GM19467 (cell line): ENCODE measurements at regions not wholly inside any gene's neighbourhood (a gene's known extent, or its start where the extent isn't known, plus 50 kb on each side); places are given as distances from the start of the nearest gene placed in this dataset.

Source experiments
- ATAC-seq: cut with Tn5 transposase; IDR thresholded peaks from one replicate; pipeline ENCODE4 v1.9.1; 2021; ENCODE audit warnings: mild to moderate bottlenecking, moderate library complexity; ENCODE audit not compliant: unreplicated experiment

DNA sequence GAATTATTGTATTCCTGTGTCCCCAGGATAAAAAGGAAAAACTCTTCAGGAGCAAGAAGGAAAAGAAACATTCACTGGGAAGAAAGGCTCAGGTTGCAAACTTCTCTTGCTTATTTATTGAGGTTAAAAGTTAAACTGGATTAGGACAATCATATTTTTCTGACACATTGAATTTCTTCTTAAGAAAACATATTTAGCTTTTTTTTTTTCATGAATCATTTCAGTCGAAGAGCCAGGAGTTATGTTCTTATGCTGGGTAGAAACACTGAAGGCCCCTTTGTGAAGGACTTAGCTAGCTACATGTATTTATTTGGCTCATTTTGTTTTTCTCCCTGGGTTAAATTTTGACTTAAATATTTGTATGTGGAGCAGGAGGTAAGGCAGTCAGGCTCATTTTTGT is 434.0 kb downstream of the KLF5 start:
- ATAC-seq = no peak

DNA sequence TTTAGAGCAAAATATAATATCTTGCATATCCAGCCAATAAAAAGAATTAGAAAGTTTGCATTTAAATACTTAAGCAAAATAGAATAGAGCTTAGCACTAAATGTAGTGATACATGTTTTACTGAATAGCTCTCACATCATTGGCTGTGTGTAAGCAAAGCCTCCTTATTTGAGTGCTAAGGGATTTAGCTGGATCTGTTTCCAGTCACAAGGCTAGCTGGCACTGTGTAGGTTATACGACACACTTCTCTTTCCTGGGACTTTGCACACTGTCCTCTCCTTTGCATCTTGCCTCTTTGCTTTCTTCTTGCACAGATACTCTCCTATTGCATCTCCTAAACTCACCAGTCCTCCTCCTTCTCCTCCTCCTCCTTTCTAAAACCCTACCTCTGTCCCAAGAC is 423.8 kb downstream of the KLF5 start:
- no peak for ATAC-seq

DNA sequence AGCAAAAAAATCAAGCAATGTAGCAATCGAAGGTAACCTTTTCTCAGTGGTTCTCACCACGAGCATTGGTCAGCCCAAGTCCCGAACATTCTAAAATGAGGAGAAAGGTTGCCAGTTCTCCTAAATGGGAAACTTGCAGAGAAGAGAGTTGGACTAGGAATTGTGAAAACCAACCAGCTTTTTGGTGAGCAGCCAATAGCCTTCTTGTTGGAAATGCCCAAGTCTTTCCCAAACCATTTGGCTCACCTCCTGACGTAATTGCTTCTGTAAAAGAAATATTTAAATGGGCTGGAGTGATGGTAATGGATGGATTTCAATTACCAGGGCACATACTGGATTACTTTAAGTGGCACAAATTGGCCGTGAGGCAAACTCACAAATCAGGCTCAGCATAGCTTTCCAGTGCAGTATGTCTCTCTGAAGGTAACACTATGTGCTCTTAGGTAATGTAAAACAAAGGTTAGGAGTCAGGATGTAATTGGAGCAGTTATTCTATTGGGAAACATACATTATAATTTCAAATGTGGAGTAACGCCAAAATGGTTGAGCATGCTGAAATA is 423.2 kb downstream of the KLF5 start:
- no peak for ATAC-seq

DNA sequence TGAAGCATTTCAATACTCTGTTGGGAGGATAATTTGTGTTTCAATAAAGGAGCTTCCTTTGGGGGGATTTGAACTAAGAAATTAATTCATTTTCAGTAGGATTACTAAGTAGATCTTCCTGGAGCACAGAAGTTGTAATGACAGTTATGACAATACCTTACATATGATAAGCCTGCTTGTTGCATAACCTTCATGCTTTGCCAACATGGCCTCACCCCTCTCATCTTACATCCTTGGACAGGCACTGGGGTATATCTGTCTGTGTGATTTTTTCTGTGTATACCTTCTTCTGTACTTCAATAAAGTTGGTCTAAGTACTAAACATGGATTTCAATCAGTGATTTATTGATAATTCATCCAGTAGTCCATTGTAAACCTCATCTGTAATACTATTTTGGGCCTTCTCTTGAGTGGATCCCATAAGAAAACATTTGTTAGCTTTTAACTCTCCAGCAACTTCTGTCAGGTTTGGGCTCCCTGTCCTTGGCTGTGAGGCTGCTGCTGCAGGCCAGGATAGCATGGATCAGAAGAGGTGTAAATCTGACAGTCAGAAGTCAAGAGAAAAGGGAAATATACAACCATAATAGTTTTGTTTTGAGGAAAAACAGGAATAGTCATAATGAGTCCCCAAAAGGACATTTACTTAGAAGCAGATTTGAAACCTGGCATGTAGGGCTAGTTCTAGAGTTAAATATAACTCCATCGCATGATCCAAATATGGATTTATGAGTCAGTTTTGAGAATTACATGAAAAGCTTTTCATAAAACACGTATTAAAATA is 422.2 kb downstream of the KLF5 start:
- ATAC-seq = no peak

DNA sequence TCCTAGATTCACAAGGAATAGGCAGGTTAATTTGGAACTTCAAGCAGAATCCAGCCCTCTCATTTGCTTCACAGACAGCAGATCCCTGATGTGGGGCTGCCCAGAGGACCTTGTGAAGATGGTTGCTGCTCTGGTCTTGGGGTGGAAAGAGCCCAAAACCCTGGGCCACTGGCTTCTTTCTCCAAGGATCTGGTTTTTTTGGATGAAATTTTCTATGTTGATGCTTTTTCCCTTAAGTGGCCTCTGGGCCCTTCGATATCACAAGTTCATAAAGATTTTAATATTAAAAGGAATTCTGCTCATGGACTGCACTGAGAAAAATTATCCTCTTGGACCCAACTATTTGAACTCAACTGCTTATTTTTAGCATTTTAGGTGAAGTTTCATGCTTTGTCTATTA is 421.1 kb downstream of the KLF5 start:
- ATAC-seq = no peak

DNA sequence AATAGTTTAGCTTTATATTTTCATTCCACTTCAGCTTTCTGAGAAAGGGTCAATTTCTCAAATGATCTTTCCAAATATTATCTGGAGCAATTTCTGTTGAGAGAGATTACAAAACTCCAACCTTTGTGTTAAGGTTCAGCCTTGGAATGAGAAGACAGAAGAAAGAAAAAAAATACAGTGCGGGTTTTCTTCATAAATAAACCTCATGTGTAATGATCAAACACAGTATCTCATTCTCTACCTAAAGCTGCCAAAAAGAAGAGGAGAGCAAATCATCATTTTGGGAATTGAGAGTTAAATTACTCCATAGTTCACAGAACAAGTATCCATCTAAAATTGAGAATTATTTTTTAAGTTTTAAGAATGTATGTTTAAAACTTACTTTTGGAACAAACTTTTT is 420.5 kb downstream of the KLF5 start:
- no peak for ATAC-seq

DNA sequence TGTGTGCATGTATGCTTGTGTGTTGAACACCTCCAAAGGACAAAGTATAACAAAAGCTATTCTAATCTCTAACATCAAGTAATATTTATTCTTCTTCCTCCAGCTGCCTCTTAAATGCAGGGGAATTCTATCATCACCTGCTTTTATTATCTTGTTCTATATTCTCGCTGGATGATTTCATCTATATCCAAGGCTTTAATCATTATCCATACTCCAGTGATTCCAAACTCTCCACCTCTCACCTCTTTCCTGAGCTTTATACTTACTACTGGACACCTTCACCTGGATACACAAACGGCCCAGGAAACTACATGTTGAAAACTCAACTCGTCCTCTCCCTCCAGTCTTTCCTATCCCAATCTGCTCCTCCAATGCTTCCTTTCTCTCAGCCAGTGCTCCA is 418.6 kb downstream of the KLF5 start:
- no peak for ATAC-seq

DNA sequence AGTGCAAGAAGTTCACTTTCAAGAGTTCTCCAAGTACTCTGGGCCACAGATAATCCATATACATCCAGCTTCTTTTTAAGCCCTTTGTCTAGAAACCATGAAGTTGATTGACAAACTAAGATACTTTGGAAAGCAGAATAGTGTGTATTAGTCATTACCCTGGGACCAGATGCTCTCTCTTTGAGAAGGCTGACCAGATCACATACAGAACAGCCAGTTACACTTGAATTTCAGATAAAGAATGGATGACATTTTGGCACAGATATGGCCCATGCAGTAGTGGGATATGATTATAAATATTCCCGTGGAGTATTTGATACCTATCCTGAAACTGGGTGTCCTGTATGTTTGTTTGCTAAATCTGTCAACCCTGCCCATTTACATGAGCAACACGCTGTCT is 414.2 kb downstream of the KLF5 start:
- ATAC-seq = no peak

DNA sequence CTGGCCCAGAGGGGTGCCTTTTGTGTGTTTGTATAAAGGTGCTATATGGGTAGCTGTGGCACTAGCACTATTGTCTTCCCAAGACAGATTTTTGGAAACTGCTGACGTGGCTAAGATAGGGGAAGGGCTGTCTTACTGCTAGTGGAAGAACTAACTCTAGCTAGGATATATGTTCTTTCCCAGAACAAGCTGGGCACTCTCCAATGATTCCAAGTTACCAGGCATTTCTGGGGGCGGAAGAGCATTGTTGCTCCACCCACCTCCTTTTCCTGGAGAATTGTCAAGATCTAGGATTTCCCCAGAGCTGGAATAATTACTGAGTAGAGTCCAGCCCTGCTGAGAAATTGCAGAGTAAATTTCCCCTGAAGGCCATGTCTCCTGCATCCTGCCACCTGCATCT is 408.3 kb downstream of the KLF5 start:
- ATAC-seq = no peak

DNA sequence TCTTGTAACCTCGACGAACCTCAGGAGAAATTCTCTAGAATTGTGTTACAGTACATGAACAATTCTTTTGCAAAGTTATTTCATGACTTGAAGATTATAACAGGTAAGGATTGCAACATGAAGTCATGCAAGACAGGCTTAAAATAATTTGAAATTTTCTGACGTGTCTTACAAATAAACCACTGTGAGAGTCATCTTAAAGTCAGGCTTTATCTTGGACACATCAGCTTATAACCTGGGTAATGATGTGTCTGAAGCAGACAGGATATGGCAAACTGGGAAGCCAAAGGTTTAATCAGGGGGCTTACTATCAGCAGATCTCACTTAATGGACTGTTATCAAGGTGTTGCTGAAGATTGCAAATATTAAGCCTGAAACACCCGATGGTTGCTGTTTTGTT is 407.8 kb downstream of the KLF5 start:
- ATAC-seq = no peak

DNA sequence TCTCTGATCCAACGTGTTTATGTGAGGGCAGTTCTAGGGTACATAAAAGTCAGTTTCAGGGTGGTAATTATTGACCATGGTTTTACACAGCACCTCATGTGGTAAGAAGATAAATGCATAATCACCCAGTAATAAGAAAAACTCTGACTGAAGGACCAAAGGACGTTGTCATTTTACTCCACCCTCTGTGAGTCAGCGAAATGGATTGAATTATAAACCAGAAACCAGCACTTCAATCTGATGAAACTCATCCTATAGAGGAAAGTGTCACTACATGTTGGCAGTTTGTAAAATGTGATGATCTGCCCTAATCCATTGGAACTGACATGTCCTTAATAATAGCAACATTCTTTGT is 406.8 kb downstream of the KLF5 start:
- ATAC-seq = no peak

DNA sequence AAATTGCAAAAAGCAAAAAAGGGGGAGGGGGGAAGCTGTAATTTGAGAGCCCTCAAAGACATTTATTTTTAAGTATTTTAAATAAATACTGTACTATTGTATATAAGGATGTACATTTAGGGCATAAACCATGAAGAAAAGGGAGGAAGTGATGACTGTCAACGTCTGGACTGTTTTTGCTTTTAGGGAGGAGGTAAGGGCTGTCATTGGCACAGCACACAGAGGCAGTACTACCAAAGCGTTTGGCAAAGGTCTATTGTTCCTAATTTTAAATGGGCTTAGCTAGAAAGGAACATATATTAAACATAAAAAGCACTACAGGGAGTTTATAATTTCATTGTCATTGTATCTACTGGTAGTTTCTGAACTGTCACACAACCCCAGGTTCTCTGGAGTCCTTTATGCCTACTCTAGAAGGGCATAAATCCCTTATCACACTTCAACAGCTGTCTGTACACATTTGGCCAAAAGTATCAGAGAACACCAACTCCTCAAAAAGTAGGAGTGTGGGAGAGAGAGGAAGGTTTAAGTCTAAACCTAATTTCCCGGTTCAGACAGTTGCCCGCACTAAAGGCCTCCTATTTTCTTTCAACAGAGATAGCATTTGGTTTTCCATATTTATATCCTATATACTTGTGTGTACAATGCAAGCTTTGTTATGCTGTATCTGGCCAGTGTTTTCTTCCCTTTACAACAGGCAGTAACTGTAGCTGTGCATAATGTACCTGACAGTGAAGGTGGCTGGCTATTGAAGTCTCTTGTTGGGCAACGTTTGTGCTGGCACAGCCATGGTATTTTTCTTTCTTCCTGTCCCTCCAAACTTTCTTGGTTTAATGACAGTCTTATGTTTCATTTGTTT is 406.2 kb downstream of the KLF5 start:
- no peak for ATAC-seq

DNA sequence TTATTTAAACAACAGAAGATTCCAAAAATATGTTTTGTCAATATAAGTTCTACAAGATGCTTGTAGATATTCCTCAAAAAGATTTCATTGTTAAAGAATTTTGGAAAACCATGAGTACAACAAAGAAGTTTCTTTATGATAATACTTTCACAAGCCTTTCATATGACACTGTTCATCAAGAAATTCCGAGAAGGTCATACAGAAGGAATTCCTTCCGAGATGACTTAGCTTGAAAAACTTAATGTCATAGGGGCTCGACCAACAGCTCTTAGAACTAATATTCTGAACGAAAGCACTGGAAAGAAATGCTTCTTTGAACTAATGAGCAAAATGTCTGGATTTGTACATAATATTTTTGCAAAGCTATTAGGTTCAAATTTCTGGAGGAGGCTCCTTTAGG is 403.4 kb downstream of the KLF5 start:
- no peak for ATAC-seq

DNA sequence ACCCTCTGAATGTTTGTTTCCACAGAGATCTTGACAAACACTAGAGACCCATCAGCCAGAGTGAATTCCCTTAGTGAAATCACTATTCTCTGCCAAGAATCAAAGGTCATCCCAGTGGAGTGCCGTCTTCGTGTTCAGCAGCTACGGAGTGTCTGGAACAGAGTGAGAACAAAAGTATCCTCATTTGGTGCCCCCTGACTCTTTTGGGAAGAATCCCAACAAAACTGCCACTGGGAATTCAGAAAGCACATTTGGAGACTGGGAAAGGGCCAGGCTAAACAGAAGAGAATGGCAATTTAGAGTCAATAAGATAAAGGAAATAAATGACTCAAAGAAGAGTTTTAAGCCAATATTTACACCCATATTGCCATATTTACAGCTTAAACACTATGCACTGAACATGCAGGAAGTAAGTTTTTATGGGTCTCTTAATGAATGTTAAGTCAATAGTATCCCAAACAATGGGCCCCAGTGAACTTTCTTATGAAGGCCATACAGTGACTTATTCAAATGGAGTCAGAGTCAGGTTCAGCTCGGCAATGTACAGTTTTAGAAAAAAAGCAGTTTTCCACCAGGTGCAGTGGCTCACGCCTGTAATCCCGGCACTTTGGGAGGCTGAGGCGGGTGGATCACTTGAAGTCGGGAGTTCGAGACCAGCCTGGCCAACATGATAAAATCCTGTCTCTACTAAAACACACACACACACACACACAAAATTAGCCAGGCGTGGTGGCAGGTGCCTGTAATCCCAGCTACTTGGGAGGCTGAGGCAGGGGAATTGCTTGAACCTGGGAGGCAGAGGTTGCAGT is 392.6 kb downstream of the KLF5 start:
- ATAC-seq = no peak

DNA sequence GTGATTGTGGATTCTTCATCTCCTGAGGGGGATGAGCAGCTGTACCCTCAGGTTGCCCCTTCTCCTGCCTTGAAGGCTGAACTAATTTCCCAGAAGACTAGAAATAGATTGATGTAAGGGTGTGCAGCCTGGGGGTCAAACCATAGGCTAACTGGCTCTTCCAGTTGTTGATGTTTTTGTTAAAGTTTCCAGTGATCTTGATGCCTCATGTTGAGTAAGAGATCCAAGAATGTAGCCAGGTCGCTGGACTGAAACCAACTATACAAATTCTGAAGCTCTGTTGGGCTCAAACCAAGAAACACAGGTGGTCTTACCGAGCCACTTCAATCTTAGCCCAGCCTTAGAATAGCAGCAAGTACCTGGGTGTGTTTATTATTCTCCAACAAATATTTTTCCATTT is 391.8 kb downstream of the KLF5 start:
- ATAC-seq = no peak

DNA sequence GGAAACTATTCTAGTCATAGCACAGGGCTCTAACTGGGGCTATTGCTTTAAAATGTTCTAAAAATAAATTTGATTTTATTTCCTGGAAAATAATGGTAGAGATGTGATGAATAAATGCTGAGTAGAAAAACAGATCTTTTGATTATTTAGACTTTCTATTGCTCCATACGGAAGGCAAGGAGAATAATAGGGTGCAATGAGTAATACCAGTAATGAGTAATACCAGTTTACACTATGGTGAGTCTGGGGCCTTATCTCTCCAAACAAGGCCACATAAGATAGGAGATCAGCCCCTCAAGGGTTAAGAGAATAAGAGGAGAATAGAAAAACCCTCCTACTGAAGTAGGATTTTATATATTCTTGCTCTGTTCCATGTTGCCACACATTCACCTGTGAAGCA is 390.4 kb downstream of the KLF5 start:
- no peak for ATAC-seq

DNA sequence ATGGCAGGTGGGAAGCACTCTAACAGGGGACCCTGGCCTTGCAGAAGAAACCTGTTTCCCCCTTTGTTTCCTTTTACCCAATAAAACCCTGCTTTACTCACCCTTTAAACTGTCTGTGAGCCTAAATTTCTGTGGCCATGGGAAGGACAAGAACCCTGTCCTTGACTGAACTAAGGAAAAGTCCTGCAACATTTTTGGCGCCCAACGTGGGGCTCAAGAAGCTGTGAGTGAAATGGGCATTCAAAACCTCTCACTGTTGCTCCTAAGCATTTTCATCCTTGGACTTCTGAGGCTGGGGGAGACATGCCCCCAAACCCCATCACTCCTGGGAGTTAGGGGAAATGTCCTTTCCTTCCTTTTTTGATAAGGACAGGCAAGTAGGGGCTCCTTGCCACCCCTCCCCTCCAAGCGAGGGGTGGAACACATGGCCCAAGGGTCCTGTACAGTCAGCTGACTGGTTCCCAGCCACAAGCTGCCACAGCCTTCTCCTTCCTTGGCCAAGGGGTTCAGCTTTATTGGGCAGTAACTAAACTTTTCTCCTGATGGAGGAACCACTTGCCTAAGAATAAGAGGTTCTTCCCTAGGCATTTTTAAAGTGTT is 381.6 kb downstream of the KLF5 start:
- ATAC-seq = no peak

DNA sequence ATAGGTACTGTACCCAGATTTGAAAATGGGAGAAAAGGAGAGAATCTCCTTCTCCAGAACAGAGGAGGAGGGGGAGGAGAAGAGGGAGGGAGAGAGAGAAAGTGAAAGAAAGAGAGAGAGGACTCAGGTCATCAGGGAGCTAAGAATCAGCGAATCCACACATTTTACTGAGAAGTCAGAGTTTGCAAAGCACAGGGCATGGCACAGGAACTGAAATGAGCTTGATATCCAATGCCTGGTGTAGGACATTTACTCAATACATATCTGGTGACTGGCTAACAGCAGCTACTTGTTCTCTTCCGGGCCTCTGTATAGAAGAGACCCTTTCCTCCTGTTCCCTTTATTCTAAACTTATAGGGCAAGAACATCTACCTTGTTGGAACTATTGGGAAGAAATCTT is 375.1 kb downstream of the KLF5 start:
- ATAC-seq = no peak

DNA sequence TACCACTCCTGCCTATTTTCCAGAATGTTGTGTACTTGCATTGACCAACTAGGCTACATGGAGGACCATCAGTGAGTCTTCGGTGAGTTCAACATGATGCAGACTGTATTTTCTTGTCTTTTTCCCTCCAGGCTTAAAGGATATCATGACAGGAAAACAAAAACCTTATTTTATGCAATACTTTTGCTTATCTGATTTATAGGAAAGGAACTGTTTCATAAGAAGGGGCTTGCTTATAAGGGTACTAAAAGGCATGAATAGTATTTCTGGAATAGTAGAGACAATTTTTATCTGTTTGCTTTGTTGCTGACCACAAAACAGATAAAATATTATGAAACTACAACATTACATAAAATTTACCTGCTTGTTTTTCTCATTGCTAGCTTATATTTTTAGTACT is 374.7 kb downstream of the KLF5 start:
- no peak for ATAC-seq

DNA sequence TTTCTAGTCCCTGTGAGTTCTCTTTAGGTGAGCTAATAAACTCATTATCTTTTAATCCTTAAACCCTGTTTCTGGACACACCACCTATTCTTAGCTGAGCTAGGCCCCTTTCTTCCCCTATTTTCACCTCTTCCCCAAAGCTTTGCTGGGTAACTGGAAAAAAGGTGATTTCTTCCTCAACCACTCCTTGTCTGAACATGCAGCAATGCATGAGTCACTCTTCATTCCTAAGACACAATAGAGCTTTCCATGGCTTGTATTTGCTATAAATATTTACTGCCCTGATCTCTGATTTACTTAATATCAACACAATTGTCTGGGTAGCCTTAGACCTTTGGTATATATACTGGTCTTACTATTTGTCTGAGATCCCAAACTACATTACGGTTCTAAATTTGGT is 370.9 kb downstream of the KLF5 start:
- ATAC-seq = no peak

DNA sequence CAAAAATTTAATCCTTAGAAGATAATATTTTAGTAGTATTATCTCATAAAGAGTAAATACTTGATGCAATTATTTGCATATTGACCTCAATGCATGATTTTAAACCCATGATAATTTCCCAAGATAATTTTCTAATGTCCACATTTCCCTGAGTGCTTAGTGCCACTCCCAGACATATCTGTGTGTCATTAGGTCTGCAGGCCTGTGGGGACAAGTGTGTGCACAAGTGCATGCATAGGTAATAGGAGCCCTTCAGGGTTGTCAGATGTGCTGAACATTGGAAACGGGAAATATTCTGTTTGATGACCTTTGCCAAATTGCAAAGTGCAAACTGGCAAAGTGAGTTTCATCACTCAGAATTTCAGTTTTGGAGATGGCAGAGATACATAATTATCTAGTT is 369.9 kb downstream of the KLF5 start:
- ATAC-seq = no peak
